Activated T-helper 17 cell treated with anti-CD3 and anti-CD28 coated beads, Interleukin-2, amount 50 U/mL, for 72 hours (primary cell): ENCODE measurements at regions not wholly inside any gene's neighbourhood (a gene's known extent, or its start where the extent isn't known, plus 50 kb on each side); places are given as distances from the start of the nearest gene placed in this dataset.
"Not testable (repeated sequence)": the region's sequence is repeated elsewhere in the genome, so short reads cannot be mapped to it uniquely, and the experiment has no call there.

Source experiments
- ATAC-seq: fragments of 150-1000 bp; cut with Tn5 transposase; replicated peaks from 2 replicates; pipeline ENCODE4 v1.10.0; 2021; ENCODE audit warnings: mild to moderate bottlenecking, moderate library complexity
- H3K27ac Mint-ChIP-seq: one replicate; pipeline ENCODE4 v1.8.0; 2022; ENCODE audit warnings: mixed read lengths
- H3K27me3 Mint-ChIP-seq: one replicate; pipeline ENCODE4 v1.8.0; 2022; ENCODE audit warnings: mixed read lengths
- H3K36me3 Mint-ChIP-seq: one replicate; pipeline ENCODE4 v1.8.0; 2022; ENCODE audit warnings: low read depth, mild to moderate bottlenecking, mixed read lengths
- H3K4me1 Mint-ChIP-seq: one replicate; pipeline ENCODE4 v1.8.0; 2022; ENCODE audit warnings: mixed read lengths
- H3K4me3 Mint-ChIP-seq: one replicate; pipeline ENCODE4 v1.8.0; 2022; ENCODE audit warnings: mild to moderate bottlenecking, mixed read lengths
- H3K9me3 Mint-ChIP-seq: one replicate; pipeline ENCODE4 v1.8.0; 2022; ENCODE audit warnings: mixed read lengths

GRCh38 chr3:34072297-34072696, 273.9 kb downstream of the PDCD6IP start:
- no peak overlapping the region for H3K4me3 Mint-ChIP-seq
- no peak overlapping the region for H3K27ac Mint-ChIP-seq
- H3K4me1 Mint-ChIP-seq, result no peaks in the 10 kb centered on the region
- no peak for ATAC-seq
- no peaks in the 10 kb centered on the region for H3K9me3 Mint-ChIP-seq
- H3K27me3 Mint-ChIP-seq, result peaks cover 7% of the 10 kb centered on the region
- H3K36me3 Mint-ChIP-seq, result no peaks in the 10 kb centered on the region

GRCh38 chr3:34073111-34073510, 274.7 kb downstream of the PDCD6IP start:
- no peak overlapping the region for H3K4me3 Mint-ChIP-seq

GRCh38 chr3:34073961-34074360, 275.5 kb downstream of the PDCD6IP start:
- peaks cover 7% of the 10 kb centered on the region for H3K27me3 Mint-ChIP-seq
- ATAC-seq, result no peak
- no peaks in the 10 kb centered on the region for H3K36me3 Mint-ChIP-seq

More at GRCh38 chr3:34073111-34073510, 274.7 kb downstream of the PDCD6IP start:
- no peaks in the 10 kb centered on the region for H3K4me1 Mint-ChIP-seq
- H3K27me3 Mint-ChIP-seq, result peaks cover 7% of the 10 kb centered on the region
- no peaks in the 10 kb centered on the region for H3K36me3 Mint-ChIP-seq
- H3K27ac Mint-ChIP-seq, result no peak overlapping the region
- no peaks in the 10 kb centered on the region for H3K9me3 Mint-ChIP-seq
- no peak for ATAC-seq

GRCh38 chr3:34075975-34076374, 277.5 kb downstream of the PDCD6IP start:
- Mint-ChIP-seq H3K4me1 (no peaks in the 10 kb centered on the region), H3K4me3 (no peak overlapping the region), H3K36me3 (no peaks in the 10 kb centered on the region), H3K27me3 (peaks cover 6% of the 10 kb centered on the region), H3K9me3 (no peaks in the 10 kb centered on the region), H3K27ac (no peak overlapping the region)
- ATAC-seq, result no peak

More at GRCh38 chr3:34073961-34074360, 275.5 kb downstream of the PDCD6IP start:
- no peak overlapping the region for H3K27ac Mint-ChIP-seq
- no peaks in the 10 kb centered on the region for H3K9me3 Mint-ChIP-seq
- H3K4me1 Mint-ChIP-seq, result no peaks in the 10 kb centered on the region
- no peak overlapping the region for H3K4me3 Mint-ChIP-seq

- Mint-ChIP-seq H3K27ac (no peak overlapping the region), H3K27me3 (peaks cover 4% of the 10 kb centered on the region), H3K4me3 (no peak overlapping the region), H3K4me1 (no peaks in the 10 kb centered on the region), H3K36me3 (no peaks in the 10 kb centered on the region), H3K9me3 (no peaks in the 10 kb centered on the region)
- ATAC-seq, result no peak
Observed at GRCh38 chr3:34077417-34078195, 279.2 kb downstream of the PDCD6IP start.

- H3K27ac Mint-ChIP-seq, result no peak overlapping the region
- no peak overlapping the region for H3K4me3 Mint-ChIP-seq
- no peaks in the 10 kb centered on the region for H3K36me3 Mint-ChIP-seq
- peaks cover 4% of the 10 kb centered on the region for H3K27me3 Mint-ChIP-seq
- H3K9me3 Mint-ChIP-seq, result no peaks in the 10 kb centered on the region
- no peak for ATAC-seq
- no peaks in the 10 kb centered on the region for H3K4me1 Mint-ChIP-seq
Observed at GRCh38 chr3:34078418-34078817, 280.0 kb downstream of the PDCD6IP start.

GRCh38 chr3:34079849-34080248, 281.4 kb downstream of the PDCD6IP start:
- ATAC-seq, H3K9me3 Mint-ChIP-seq, H3K4me3 Mint-ChIP-seq, H3K4me1 Mint-ChIP-seq, H3K27ac Mint-ChIP-seq, H3K27me3 Mint-ChIP-seq, H3K36me3 Mint-ChIP-seq: not testable (repeated sequence)

- ATAC-seq, H3K36me3 Mint-ChIP-seq, H3K9me3 Mint-ChIP-seq, H3K4me1 Mint-ChIP-seq, H3K27ac Mint-ChIP-seq, H3K4me3 Mint-ChIP-seq: not testable (repeated sequence)
- H3K27me3 Mint-ChIP-seq, result peaks cover 15% of the 10 kb centered on the region
Observed at GRCh38 chr3:34090379-34090778, 291.9 kb downstream of the PDCD6IP start.

GRCh38 chr3:34090876-34091275, 292.4 kb downstream of the PDCD6IP start:
- H3K4me1 Mint-ChIP-seq, result no peaks in the 10 kb centered on the region
- H3K27ac Mint-ChIP-seq, result no peak overlapping the region
- peaks cover 12% of the 10 kb centered on the region for H3K27me3 Mint-ChIP-seq
- H3K4me3 Mint-ChIP-seq, result no peak overlapping the region
- peaks cover 3% of the 10 kb centered on the region for H3K9me3 Mint-ChIP-seq
- H3K36me3 Mint-ChIP-seq, result no peaks in the 10 kb centered on the region
- ATAC-seq, result no peak

- not testable (repeated sequence) for H3K36me3 Mint-ChIP-seq, H3K4me3 Mint-ChIP-seq, H3K9me3 Mint-ChIP-seq, H3K27ac Mint-ChIP-seq, H3K27me3 Mint-ChIP-seq, H3K4me1 Mint-ChIP-seq, ATAC-seq
Observed at GRCh38 chr3:34094280-34094679, 295.9 kb downstream of the PDCD6IP start.

GRCh38 chr3:34102288-34102687, 303.9 kb downstream of the PDCD6IP start:
- no peak for ATAC-seq

GRCh38 chr3:34106379-34106778, 307.9 kb downstream of the PDCD6IP start:
- H3K4me3 Mint-ChIP-seq, result no peak overlapping the region
- no peaks in the 10 kb centered on the region for H3K4me1 Mint-ChIP-seq
- H3K36me3 Mint-ChIP-seq, result no peaks in the 10 kb centered on the region
- ATAC-seq, result no peak
- peaks cover 8% of the 10 kb centered on the region for H3K27me3 Mint-ChIP-seq
- no peak overlapping the region for H3K27ac Mint-ChIP-seq
- H3K9me3 Mint-ChIP-seq, result no peaks in the 10 kb centered on the region

More at GRCh38 chr3:34102288-34102687, 303.9 kb downstream of the PDCD6IP start:
- Mint-ChIP-seq H3K27ac (no peak overlapping the region), H3K4me3 (no peak overlapping the region), H3K4me1 (no peaks in the 10 kb centered on the region), H3K27me3 (peaks cover 8% of the 10 kb centered on the region), H3K9me3 (no peaks in the 10 kb centered on the region), H3K36me3 (no peaks in the 10 kb centered on the region)

- H3K27ac Mint-ChIP-seq, result no peak overlapping the region
- H3K4me3 Mint-ChIP-seq, result no peak overlapping the region
- H3K9me3 Mint-ChIP-seq, result no peaks in the 10 kb centered on the region
- peaks cover 8% of the 10 kb centered on the region for H3K27me3 Mint-ChIP-seq
- H3K36me3 Mint-ChIP-seq, result no peaks in the 10 kb centered on the region
- no peak for ATAC-seq
- no peaks in the 10 kb centered on the region for H3K4me1 Mint-ChIP-seq
Observed at GRCh38 chr3:34106879-34107278, 308.4 kb downstream of the PDCD6IP start.

GRCh38 chr3:34107669-34108068, 309.2 kb downstream of the PDCD6IP start:
- no peaks in the 10 kb centered on the region for H3K9me3 Mint-ChIP-seq
- H3K36me3 Mint-ChIP-seq, result no peaks in the 10 kb centered on the region
- no peak overlapping the region for H3K27ac Mint-ChIP-seq
- no peak overlapping the region for H3K4me3 Mint-ChIP-seq
- H3K4me1 Mint-ChIP-seq, result no peaks in the 10 kb centered on the region
- no peak for ATAC-seq
- peaks cover 8% of the 10 kb centered on the region for H3K27me3 Mint-ChIP-seq

- no peak for ATAC-seq
- Mint-ChIP-seq H3K27me3 (peaks cover 8% of the 10 kb centered on the region), H3K9me3 (no peaks in the 10 kb centered on the region), H3K4me3 (no peak overlapping the region), H3K27ac (no peak overlapping the region), H3K36me3 (no peaks in the 10 kb centered on the region), H3K4me1 (no peaks in the 10 kb centered on the region)
Observed at GRCh38 chr3:34109021-34109420, 310.6 kb downstream of the PDCD6IP start.
